ENCODE measurements at regions not wholly inside any gene's neighbourhood (a gene's known extent, or its start where the extent isn't known, plus 50 kb on each side); places are given as distances from the start of the nearest gene placed in this dataset.

GRCh38 chr6:27809939-27810767 is 102.0 kb downstream of the OR2B2 start (continued):
- 0 out of 2 replicates have a peak, but pooled peaks have one; percentile 78 for TF ChIP-seq ZNF780A (CRISPR knock-in tag; IDR thresholded peaks at IDR 0.05)
- peak; percentile 96; the same call in 1 of the 2 replicates for TF ChIP-seq NFKB2 (CRISPR knock-in tag; IDR thresholded peaks at IDR 0.05; ENCODE audit: borderline replicate concordance)
- peak; percentile 87; the same call in 1 of the 2 replicates for TF ChIP-seq ZNF691 (CRISPR knock-in tag; IDR thresholded peaks at IDR 0.05; ENCODE audit: borderline replicate concordance, low read depth)
- TF ChIP-seq ZNF367 (CRISPR knock-in tag; IDR thresholded peaks at IDR 0.05; ENCODE audit: borderline replicate concordance), result no peak; the same call in 1 of the 2 replicates
- no peak for TF ChIP-seq ZNF335 (CRISPR knock-in tag; IDR thresholded peaks at IDR 0.05)
- no peak for TF ChIP-seq ZNF260 (CRISPR knock-in tag; IDR thresholded peaks at IDR 0.05; ENCODE audit: borderline replicate concordance, low read depth)
- peak; percentile 94; the same call in 1 of the 2 replicates for TF ChIP-seq DNMT3B (CRISPR knock-in tag; conservative IDR thresholded peaks at IDR 0.05)
- peak; percentile 82; the same call in 1 of the 2 replicates for TF ChIP-seq ZNF343 (CRISPR knock-in tag; IDR thresholded peaks at IDR 0.05)
- peak; percentile 93 for TF ChIP-seq NAIF1 (CRISPR knock-in tag; IDR thresholded peaks at IDR 0.05; ENCODE audit: borderline replicate concordance)
- TF ChIP-seq BRCA1 (CRISPR knock-in tag; IDR thresholded peaks at IDR 0.05), result peak; percentile 83; the same call in 1 of the 2 replicates
- TF ChIP-seq NCOR1 (IDR thresholded peaks at IDR 0.05; ENCODE audit: borderline replicate concordance, low read length), result no peak
- TF ChIP-seq ZGPAT (CRISPR knock-in tag; IDR thresholded peaks at IDR 0.05), result peak; percentile 99
- no peak for TF ChIP-seq JARID2 (CRISPR knock-in tag; IDR thresholded peaks at IDR 0.05; ENCODE audit: insufficient replicate concordance)
- peak; percentile 99 to 100 for TF ChIP-seq POLR2A (IDR thresholded peaks at IDR 0.05; ENCODE audit: insufficient read depth in 1 of 2, low read depth in 2 of 2, low read length in 2 of 2)
- peak; percentile 41; the same call in 1 of the 2 replicates for TF ChIP-seq ZSCAN30 (CRISPR knock-in tag; IDR thresholded peaks at IDR 0.05)
- no peak for TF ChIP-seq HOXA7 (CRISPR knock-in tag; IDR thresholded peaks at IDR 0.05)
- no peak for TF ChIP-seq TCF7 (IDR thresholded peaks at IDR 0.05; ENCODE audit: low read depth)
- TF ChIP-seq ZNF564 (CRISPR knock-in tag; IDR thresholded peaks at IDR 0.05), result peak; percentile 96
- 0 out of 2 replicates have a peak, but pooled peaks have one; percentile 17 for TF ChIP-seq SKIL (CRISPR knock-in tag; IDR thresholded peaks at IDR 0.05; ENCODE audit: borderline replicate concordance)
- peak; percentile 38; the same call in 1 of the 2 replicates for TF ChIP-seq ZNF746 (CRISPR knock-in tag; IDR thresholded peaks at IDR 0.05)
- peak; percentile 98 for TF ChIP-seq SRY (CRISPR knock-in tag; IDR thresholded peaks at IDR 0.05)
- peak; percentile 81 for TF ChIP-seq NFIC (IDR thresholded peaks at IDR 0.05; ENCODE audit: low read length)
- no peak for TF ChIP-seq ZMYM2 (CRISPR knock-in tag; IDR thresholded peaks at IDR 0.05)
- TF ChIP-seq KDM5A (IDR thresholded peaks at IDR 0.05; ENCODE audit: borderline replicate concordance, low read length), result peak; percentile 34; the same call in 1 of the 2 replicates
- no peak for TF ChIP-seq ZBTB1 (CRISPR knock-in tag; IDR thresholded peaks at IDR 0.05; ENCODE audit: borderline replicate concordance)
- peak; percentile 85 for TF ChIP-seq MXD4 (CRISPR knock-in tag; IDR thresholded peaks at IDR 0.05)

Data from HepG2 (cell line).